ENCODE measurements at regions not wholly inside any gene's neighbourhood (a gene's known extent, or its start where the extent isn't known, plus 50 kb on each side); places are given as distances from the start of the nearest gene placed in this dataset.

GRCh38 chr4:189304167-189304566, 636.5 kb upstream of the FRG1 start:
- intact Hi-C loops (cut with DNase I), result no loop called here
- no peak for DNase-seq
- Histone ChIP-seq H3K36me3 (no peaks in the 10 kb centered on the region), H3K4me1 (ENCODE audit: insufficient read depth) (no peaks in the 10 kb centered on the region), H3K4me3 (no peak overlapping the region), H3K27ac (no peak overlapping the region), H3K27me3 (no peaks in the 10 kb centered on the region), H3K9me3 (no peaks in the 10 kb centered on the region)
- 74 to 82% (median 75%) methylated on average over 2 of the region's 2 CpGs for WGBS, 3 donors
- TF ChIP-seq POLR2A (IDR thresholded peaks at IDR 0.05), result no peak
- no peak for TF ChIP-seq CTCF (IDR thresholded peaks at IDR 0.05)
- no peak for TF ChIP-seq EP300 (IDR thresholded peaks at IDR 0.05)

GRCh38 chr4:189304809-189305208, 635.9 kb upstream of the FRG1 start:
- Histone ChIP-seq H3K9me3 (no peaks in the 10 kb centered on the region), H3K4me3 (no peak overlapping the region), H3K27ac (no peak overlapping the region), H3K36me3 (no peaks in the 10 kb centered on the region), H3K4me1 (ENCODE audit: insufficient read depth) (no peaks in the 10 kb centered on the region), H3K27me3 (no peaks in the 10 kb centered on the region)
- intact Hi-C loops (cut with DNase I), result no loop called here
- 14 to 16% (median 14%) methylated on average over 2 of the region's 2 CpGs for WGBS, 3 donors
- no peak for DNase-seq
- TF ChIP-seq POLR2A (IDR thresholded peaks at IDR 0.05) (no peak), CTCF (IDR thresholded peaks at IDR 0.05) (no peak), EP300 (IDR thresholded peaks at IDR 0.05) (no peak)

- Histone ChIP-seq H3K9me3 (no peaks in the 10 kb centered on the region), H3K36me3 (no peaks in the 10 kb centered on the region), H3K4me1 (ENCODE audit: insufficient read depth) (no peaks in the 10 kb centered on the region), H3K27ac (no peak overlapping the region), H3K27me3 (no peaks in the 10 kb centered on the region), H3K4me3 (no peak overlapping the region)
- no peak for TF ChIP-seq POLR2A (IDR thresholded peaks at IDR 0.05)
- no peak for TF ChIP-seq EP300 (IDR thresholded peaks at IDR 0.05)
- TF ChIP-seq CTCF (IDR thresholded peaks at IDR 0.05), result no peak
- WGBS, 3 donors, result 84 to 91% (median 89%) methylated on average over 3 of the region's 3 CpGs
- intact Hi-C loops (cut with DNase I), result no loop called here
- no peak for DNase-seq
These were observed 635.2 kb upstream of the FRG1 start for GRCh38 chr4:189305500-189305899.

- H3K27ac ChIP-seq, result no peak overlapping the region
- WGBS, 3 donors, result 30 to 37% (median 33%) methylated on average over 1 of the region's 1 CpG
- intact Hi-C loops (cut with DNase I), result no loop called here
- H3K27me3 ChIP-seq, result no peaks in the 10 kb centered on the region
- no peaks in the 10 kb centered on the region for H3K36me3 ChIP-seq
- no peaks in the 10 kb centered on the region for H3K9me3 ChIP-seq
- TF ChIP-seq CTCF (IDR thresholded peaks at IDR 0.05) (no peak), POLR2A (IDR thresholded peaks at IDR 0.05) (no peak), EP300 (IDR thresholded peaks at IDR 0.05) (no peak)
- no peaks in the 10 kb centered on the region for H3K4me1 ChIP-seq (ENCODE audit: insufficient read depth)
- no peak overlapping the region for H3K4me3 ChIP-seq
- DNase-seq, result no peak
These were observed 629.4 kb upstream of the FRG1 start for GRCh38 chr4:189311251-189311650.

GRCh38 chr4:189313064-189313463, 627.6 kb upstream of the FRG1 start:
- Histone ChIP-seq H3K4me3 (no peak overlapping the region), H3K27ac (no peak overlapping the region), H3K27me3 (no peaks in the 10 kb centered on the region), H3K4me1 (ENCODE audit: insufficient read depth) (no peaks in the 10 kb centered on the region), H3K36me3 (no peaks in the 10 kb centered on the region), H3K9me3 (no peaks in the 10 kb centered on the region)
- no peak for DNase-seq
- TF ChIP-seq CTCF (IDR thresholded peaks at IDR 0.05), result no peak
- TF ChIP-seq EP300 (IDR thresholded peaks at IDR 0.05), result no peak
- no peak for TF ChIP-seq POLR2A (IDR thresholded peaks at IDR 0.05)
- WGBS, 3 donors, result 72 to 83% (median 74%) methylated on average over 4 of the region's 4 CpGs
- intact Hi-C loops (cut with DNase I), result no loop called here
